Panc1 (cell line): ENCODE measurements at regions not wholly inside any gene's neighbourhood (a gene's known extent, or its start where the extent isn't known, plus 50 kb on each side); places are given as distances from the start of the nearest gene placed in this dataset.

Experiments used
- CTCF ChIP-seq: fragments of 450-650 bp; IDR thresholded peaks from 2 replicates; pipeline ENCODE4 v1.5.1; 2017; ENCODE audit warnings: mild to moderate bottlenecking
- POLR2AphosphoS5 ChIP-seq: IDR thresholded peaks from 2 replicates; pipeline ENCODE4 v1.6.1; 2012; ENCODE audit warnings: mild to moderate bottlenecking, low read depth, low read length, moderate library complexity

GRCh38 chr16:72425571-72426341 is 253.8 kb upstream of the PMFBP1 start:
- no peak for TF ChIP-seq CTCF
- no peak for TF ChIP-seq POLR2AphosphoS5
